CD4-positive, alpha-beta T cell treated with Interleukin-15 for 1 hour (primary cell): ENCODE measurements at regions not wholly inside any gene's neighbourhood (a gene's known extent, or its start where the extent isn't known, plus 50 kb on each side); places are given as distances from the start of the nearest gene placed in this dataset.
"Not testable (repeated sequence)": the region's sequence is repeated elsewhere in the genome, so short reads cannot be mapped to it uniquely, and the experiment has no call there.

ENCODE experiments used
- DNase-seq: peaks from one replicate; pipeline ENCODE4 v3.0.0-alpha.2; 2020

- not testable (repeated sequence) for DNase-seq
These were observed 97.5 kb downstream of the ZNF664 start for GRCh38 chr12:124070394-124071074.

GRCh38 chr12:124071075-124071443, 98.0 kb downstream of the ZNF664 start:
- DNase-seq: no peak

GRCh38 chr12:124073356-124074035, 100.5 kb downstream of the ZNF664 start:
- no peak for DNase-seq

- DNase-seq: no peak
These were observed 102.8 kb downstream of the ZNF664 start for GRCh38 chr12:124075841-124076240.

GRCh38 chr12:124077701-124078100, 104.7 kb downstream of the ZNF664 start:
- DNase-seq: no peak

GRCh38 chr12:124078800-124079199, 105.8 kb downstream of the ZNF664 start:
- DNase-seq: no peak

- no peak for DNase-seq
These were observed 107.6 kb downstream of the ZNF664 start for GRCh38 chr12:124080649-124081048.

GRCh38 chr12:124082012-124082411, 109.0 kb downstream of the ZNF664 start:
- DNase-seq: no peak

- DNase-seq: no peak
These were observed 109.7 kb downstream of the ZNF664 start for GRCh38 chr12:124082687-124083086.

GRCh38 chr12:124083708-124084107, 110.7 kb downstream of the ZNF664 start:
- no peak for DNase-seq

- no peak for DNase-seq
These were observed 112.6 kb downstream of the ZNF664 start for GRCh38 chr12:124085419-124086296.

- no peak for DNase-seq
These were observed 113.4 kb downstream of the ZNF664 start for GRCh38 chr12:124086299-124086898.

GRCh38 chr12:124087266-124088051, 114.4 kb downstream of the ZNF664 start:
- DNase-seq: no peak

- DNase-seq: no peak
These were observed 115.3 kb downstream of the ZNF664 start for GRCh38 chr12:124088217-124088907.

- DNase-seq: not testable (repeated sequence)
These were observed 116.3 kb downstream of the ZNF664 start for GRCh38 chr12:124089181-124089914.

- no peak for DNase-seq
These were observed 118.8 kb downstream of the ZNF664 start for GRCh38 chr12:124091835-124092234.

GRCh38 chr12:124092532-124092931, 119.5 kb downstream of the ZNF664 start:
- DNase-seq: not testable (repeated sequence)

GRCh38 chr12:124093297-124093696, 120.3 kb downstream of the ZNF664 start:
- DNase-seq: no peak

- DNase-seq: no peak
These were observed 121.2 kb downstream of the ZNF664 start for GRCh38 chr12:124094188-124094587.

- no peak for DNase-seq
These were observed 121.7 kb downstream of the ZNF664 start for GRCh38 chr12:124094733-124095132.

GRCh38 chr12:124096109-124096508, 123.1 kb downstream of the ZNF664 start:
- no peak for DNase-seq
